ENCODE measurements at regions not wholly inside any gene's neighbourhood (a gene's known extent, or its start where the extent isn't known, plus 50 kb on each side); places are given as distances from the start of the nearest gene placed in this dataset.

DNA sequence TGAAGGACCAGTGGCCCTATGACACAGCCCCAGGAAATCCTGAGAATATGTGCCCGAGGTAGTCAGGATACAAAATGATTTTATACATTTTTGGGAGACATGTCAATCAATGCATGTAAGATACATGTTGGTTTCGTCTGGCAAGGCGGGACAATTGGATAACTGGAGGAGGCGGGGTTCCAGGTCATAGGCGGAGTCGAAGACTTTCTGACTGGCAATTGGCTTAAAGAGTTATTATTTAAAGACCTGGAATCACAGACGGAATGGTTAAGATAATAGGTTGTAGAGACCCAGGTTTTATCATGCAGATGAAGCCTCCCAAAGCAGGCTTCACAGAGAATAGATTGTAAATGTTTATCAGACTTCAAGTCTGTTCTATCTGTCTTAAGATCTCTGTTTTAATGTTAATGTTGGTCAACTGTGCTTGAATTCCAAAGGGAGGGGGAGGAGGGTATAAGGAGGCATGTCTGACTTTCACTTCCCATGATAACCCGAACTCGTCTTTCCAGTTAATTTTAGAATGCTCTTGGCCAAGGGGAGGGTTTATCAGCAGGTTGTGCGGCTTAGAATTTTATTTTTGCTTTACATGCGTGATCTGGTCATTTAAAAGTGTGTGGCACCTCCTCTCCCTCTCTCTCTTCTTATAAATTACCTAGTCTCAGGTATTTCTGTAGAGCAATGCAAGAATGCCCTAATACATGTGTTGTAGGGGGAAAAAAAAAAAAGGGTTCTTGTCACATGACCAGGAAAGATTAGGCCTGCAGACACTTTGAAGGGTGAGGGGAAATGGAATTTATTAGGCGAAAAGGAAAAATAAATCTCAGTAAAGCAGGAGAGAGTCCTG lies 230.7 kb downstream of the NFATC2 start:
- Histone ChIP-seq H3K36me3 (no peaks in the 10 kb centered on the region), H3K27ac (peak overlapping the region; percentile 88), H3K9me3 (ENCODE audit: low read depth) (no peaks in the 10 kb centered on the region), H3K4me1 (ENCODE audit: low read depth) (peaks cover 15% of the 10 kb centered on the region), H3K27me3 (no peaks in the 10 kb centered on the region), H3K4me3 (peak overlapping the region; percentile 9)
- TF ChIP-seq, protein P1, sequence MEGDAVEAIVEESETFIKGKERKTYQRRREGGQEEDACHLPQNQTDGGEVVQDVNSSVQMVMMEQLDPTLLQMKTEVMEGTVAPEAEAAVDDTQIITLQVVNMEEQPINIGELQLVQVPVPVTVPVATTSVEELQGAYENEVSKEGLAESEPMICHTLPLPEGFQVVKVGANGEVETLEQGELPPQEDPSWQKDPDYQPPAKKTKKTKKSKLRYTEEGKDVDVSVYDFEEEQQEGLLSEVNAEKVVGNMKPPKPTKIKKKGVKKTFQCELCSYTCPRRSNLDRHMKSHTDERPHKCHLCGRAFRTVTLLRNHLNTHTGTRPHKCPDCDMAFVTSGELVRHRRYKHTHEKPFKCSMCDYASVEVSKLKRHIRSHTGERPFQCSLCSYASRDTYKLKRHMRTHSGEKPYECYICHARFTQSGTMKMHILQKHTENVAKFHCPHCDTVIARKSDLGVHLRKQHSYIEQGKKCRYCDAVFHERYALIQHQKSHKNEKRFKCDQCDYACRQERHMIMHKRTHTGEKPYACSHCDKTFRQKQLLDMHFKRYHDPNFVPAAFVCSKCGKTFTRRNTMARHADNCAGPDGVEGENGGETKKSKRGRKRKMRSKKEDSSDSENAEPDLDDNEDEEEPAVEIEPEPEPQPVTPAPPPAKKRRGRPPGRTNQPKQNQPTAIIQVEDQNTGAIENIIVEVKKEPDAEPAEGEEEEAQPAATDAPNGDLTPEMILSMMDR (IDR thresholded peaks at IDR 0.05; ENCODE audit: low read depth, low read length), result no peak
- peak in 1 of 2 donors; percentile 67 for DNase-seq (ENCODE audit: low read depth in 1 of 2, low spot score in 1 of 2)

- H3K4me1 ChIP-seq (ENCODE audit: low read depth), result peaks cover 30% of the 10 kb centered on the region
- no peak overlapping the region for H3K27ac ChIP-seq
- peak in 1 of 2 donors; percentile 78 for DNase-seq (ENCODE audit: low read depth in 1 of 2, low spot score in 1 of 2)
- TF ChIP-seq, protein P1 (IDR thresholded peaks at IDR 0.05; ENCODE audit: low read depth, low read length), result no peak
- no peaks in the 10 kb centered on the region for H3K36me3 ChIP-seq
- no peaks in the 10 kb centered on the region for H3K9me3 ChIP-seq (ENCODE audit: low read depth)
- no peaks in the 10 kb centered on the region for H3K27me3 ChIP-seq
- H3K4me3 ChIP-seq, result no peak overlapping the region
Observed at GRCh38 chr20:51310216-51310615, 232.3 kb downstream of the NFATC2 start.

DNA sequence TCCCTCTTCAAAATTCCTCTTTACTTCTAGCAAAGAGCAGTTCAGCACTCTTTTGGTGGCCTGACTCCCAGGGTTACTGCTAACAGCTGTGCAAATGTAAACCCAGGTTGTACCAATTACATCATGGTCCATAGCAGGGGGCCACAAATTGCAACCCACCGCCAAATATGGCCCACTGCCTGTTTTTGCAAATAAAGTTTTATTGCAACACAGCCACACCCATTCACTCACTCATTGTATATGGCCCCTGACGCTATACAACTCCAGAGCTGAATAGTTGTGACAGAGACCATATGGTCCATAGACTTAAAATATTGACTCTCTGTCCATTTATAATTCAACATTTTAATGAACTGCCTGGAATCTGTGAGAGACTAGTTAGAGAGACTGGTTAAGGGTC lies 233.4 kb downstream of the NFATC2 start:
- H3K4me1 ChIP-seq (ENCODE audit: low read depth), result peaks cover 33% of the 10 kb centered on the region
- no peak overlapping the region for H3K4me3 ChIP-seq
- H3K36me3 ChIP-seq, result no peaks in the 10 kb centered on the region
- TF ChIP-seq, protein P1 (IDR thresholded peaks at IDR 0.05; ENCODE audit: low read depth, low read length), result no peak
- peak overlapping the region; percentile 44 for H3K27ac ChIP-seq
- no peak for DNase-seq (ENCODE audit: low read depth in 1 of 2, low spot score in 1 of 2)
- H3K27me3 ChIP-seq, result no peaks in the 10 kb centered on the region
- no peaks in the 10 kb centered on the region for H3K9me3 ChIP-seq (ENCODE audit: low read depth)

DNA sequence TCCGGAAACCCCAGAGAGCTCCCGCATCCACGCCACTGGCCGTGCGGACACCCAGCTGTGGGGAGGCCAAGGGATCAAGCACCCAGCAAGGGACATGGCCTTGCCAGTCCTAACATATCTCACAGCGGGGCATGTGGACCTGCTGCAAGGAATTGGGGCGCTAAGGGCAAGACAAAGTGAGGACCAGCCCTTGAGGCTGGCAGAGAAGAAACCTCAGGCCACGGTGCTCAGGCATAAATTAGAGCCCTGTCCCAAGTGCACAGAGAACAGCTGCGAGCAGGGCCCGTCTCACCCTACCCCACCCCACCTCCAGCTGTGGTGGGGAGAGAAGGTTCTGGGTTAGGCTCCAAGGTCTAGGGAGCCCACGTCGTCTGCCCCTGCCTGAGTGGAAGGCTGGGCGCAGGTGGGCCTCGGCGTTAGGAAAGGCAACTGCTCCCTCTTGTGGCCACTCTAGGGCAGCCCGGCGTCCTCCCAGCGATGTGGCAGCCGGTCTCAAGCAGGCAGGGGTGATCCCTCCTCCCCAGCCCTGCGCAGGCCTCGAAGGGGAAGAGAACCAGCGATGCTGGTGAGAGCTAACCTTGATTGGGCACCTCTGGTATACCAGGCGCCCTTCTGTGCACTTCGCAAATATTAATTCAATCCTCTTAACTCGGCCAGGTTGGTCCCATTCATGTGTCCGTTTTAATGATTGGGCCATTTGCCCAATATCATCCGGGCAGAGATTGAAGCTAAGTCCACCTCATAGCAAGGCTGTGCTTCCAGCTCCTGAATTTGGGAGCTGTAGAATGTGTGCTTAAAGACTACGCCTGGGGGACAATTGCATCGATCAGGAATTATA lies 235.8 kb downstream of the NFATC2 start:
- Histone ChIP-seq H3K4me3 (no peak overlapping the region), H3K27me3 (no peaks in the 10 kb centered on the region), H3K27ac (no peak overlapping the region), H3K9me3 (ENCODE audit: low read depth) (no peaks in the 10 kb centered on the region), H3K4me1 (ENCODE audit: low read depth) (peaks cover 21% of the 10 kb centered on the region), H3K36me3 (no peaks in the 10 kb centered on the region)
- TF ChIP-seq, protein P1 (IDR thresholded peaks at IDR 0.05; ENCODE audit: low read depth, low read length), result peak; percentile 89
- DNase-seq (ENCODE audit: low read depth in 1 of 2, low spot score in 1 of 2), result peak; percentile 79 to 87

- Histone ChIP-seq H3K36me3 (no peaks in the 10 kb centered on the region), H3K9me3 (ENCODE audit: low read depth) (no peaks in the 10 kb centered on the region), H3K4me3 (no peak overlapping the region), H3K4me1 (ENCODE audit: low read depth) (peaks cover 18% of the 10 kb centered on the region), H3K27ac (no peak overlapping the region), H3K27me3 (no peaks in the 10 kb centered on the region)
- TF ChIP-seq, protein P1 (IDR thresholded peaks at IDR 0.05; ENCODE audit: low read depth, low read length), result no peak
- DNase-seq (ENCODE audit: low read depth in 1 of 2, low spot score in 1 of 2), result no peak
Observed at GRCh38 chr20:51306081-51306480, 236.4 kb downstream of the NFATC2 start.
